Osteoblast (primary cell): ENCODE measurements at regions not wholly inside any gene's neighbourhood (a gene's known extent, or its start where the extent isn't known, plus 50 kb on each side); places are given as distances from the start of the nearest gene placed in this dataset.

Experiments used
- DNase-seq: peaks from one replicate; pipeline ENCODE4 v3.0.0; 2011; ENCODE audit warnings: low spot score, mixed read lengths; ENCODE audit not compliant: insufficient read length; ENCODE audit errors: missing footprints
- H2AFZ ChIP-seq: 2 replicates; pipeline ENCODE4 v1.6.0; 2011; ENCODE audit warnings: mild to moderate bottlenecking, low read length
- H3K27ac ChIP-seq: 2 replicates; pipeline ENCODE4 v1.5.1; 2011; ENCODE audit warnings: mild to moderate bottlenecking, low read depth, low read length, moderate library complexity
- H3K27me3 ChIP-seq: 2 replicates; pipeline ENCODE4 v1.6.0; 2012; ENCODE audit warnings: mild to moderate bottlenecking, control low read depth, inconsistent platforms, low read length, moderate library complexity; ENCODE audit not compliant: insufficient read depth
- H3K36me3 ChIP-seq: 2 replicates; pipeline ENCODE4 v1.5.1; 2011; ENCODE audit warnings: mild to moderate bottlenecking, low read length, control low read depth, moderate library complexity; ENCODE audit not compliant: insufficient read depth
- H3K4me1 ChIP-seq: 2 replicates; pipeline ENCODE4 v1.5.1; 2011; ENCODE audit warnings: mild to moderate bottlenecking, low read length, control low read depth, moderate library complexity; ENCODE audit not compliant: insufficient read depth
- H3K4me2 ChIP-seq: 2 replicates; pipeline ENCODE4 v1.6.0; 2011; ENCODE audit warnings: mild to moderate bottlenecking, low read length; ENCODE audit not compliant: insufficient read depth
- H3K4me3 ChIP-seq: fragments of 200-600 bp; sonication (generic); 3 replicates; pipeline ENCODE4 v1.5.1; 2012; ENCODE audit warnings: mild to moderate bottlenecking, low read length, inconsistent platforms; ENCODE audit not compliant: insufficient read depth
- H3K79me2 ChIP-seq: 2 replicates; pipeline ENCODE4 v1.6.0; 2012; ENCODE audit warnings: mild to moderate bottlenecking, low read length, control low read depth, inconsistent platforms; ENCODE audit not compliant: insufficient read depth
- H3K9me3 ChIP-seq: 2 replicates; pipeline ENCODE4 v1.5.1; 2011; ENCODE audit warnings: low read depth, low read length, control low read depth
- H4K20me1 ChIP-seq: 2 replicates; pipeline ENCODE4 v1.6.0; 2012; ENCODE audit warnings: mild to moderate bottlenecking, low read length, control low read depth; ENCODE audit not compliant: insufficient read depth
- TF ChIP-seq, protein P1 (sequence below): IDR thresholded peaks from 2 replicates; pipeline ENCODE4 v1.5.1; 2011; ENCODE audit warnings: mild to moderate bottlenecking, low read depth, low read length, moderate library complexity; ENCODE audit errors: extremely low read depth

GRCh38 chr10:125401462-125401861 lies 241.1 kb upstream of the CTBP2 start:
- TF ChIP-seq, protein P1, sequence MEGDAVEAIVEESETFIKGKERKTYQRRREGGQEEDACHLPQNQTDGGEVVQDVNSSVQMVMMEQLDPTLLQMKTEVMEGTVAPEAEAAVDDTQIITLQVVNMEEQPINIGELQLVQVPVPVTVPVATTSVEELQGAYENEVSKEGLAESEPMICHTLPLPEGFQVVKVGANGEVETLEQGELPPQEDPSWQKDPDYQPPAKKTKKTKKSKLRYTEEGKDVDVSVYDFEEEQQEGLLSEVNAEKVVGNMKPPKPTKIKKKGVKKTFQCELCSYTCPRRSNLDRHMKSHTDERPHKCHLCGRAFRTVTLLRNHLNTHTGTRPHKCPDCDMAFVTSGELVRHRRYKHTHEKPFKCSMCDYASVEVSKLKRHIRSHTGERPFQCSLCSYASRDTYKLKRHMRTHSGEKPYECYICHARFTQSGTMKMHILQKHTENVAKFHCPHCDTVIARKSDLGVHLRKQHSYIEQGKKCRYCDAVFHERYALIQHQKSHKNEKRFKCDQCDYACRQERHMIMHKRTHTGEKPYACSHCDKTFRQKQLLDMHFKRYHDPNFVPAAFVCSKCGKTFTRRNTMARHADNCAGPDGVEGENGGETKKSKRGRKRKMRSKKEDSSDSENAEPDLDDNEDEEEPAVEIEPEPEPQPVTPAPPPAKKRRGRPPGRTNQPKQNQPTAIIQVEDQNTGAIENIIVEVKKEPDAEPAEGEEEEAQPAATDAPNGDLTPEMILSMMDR, result no peak

DNA sequence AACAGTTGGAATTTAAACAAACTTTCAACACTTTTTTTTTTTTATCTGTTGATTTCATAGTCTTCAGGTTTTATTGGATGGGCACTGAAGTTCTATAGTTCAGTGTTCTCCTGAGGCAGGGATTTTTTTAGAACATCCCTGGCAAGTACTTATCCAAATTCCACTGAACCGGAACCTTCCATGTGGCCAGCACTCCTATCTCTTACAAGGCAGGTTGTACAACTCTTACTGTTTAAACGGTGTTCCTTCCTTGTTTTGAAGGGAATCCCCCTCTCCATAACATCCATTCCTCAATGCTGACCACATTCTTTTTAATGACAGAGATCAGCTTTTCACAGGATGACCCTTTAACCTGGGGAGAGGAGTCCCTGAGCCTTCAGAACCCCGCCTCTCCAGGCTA lies 238.9 kb upstream of the CTBP2 start:
- no peak overlapping the region for H3K4me3 ChIP-seq
- no peak overlapping the region for H2AFZ ChIP-seq
- H3K79me2 ChIP-seq, result no peaks in the 10 kb centered on the region
- H3K4me2 ChIP-seq, result no peak overlapping the region
- TF ChIP-seq, protein P1, result no peak
- DNase-seq, result no peak
- no peaks in the 10 kb centered on the region for H3K4me1 ChIP-seq
- no peak overlapping the region for H3K27ac ChIP-seq
- H4K20me1 ChIP-seq, result no peaks in the 10 kb centered on the region
- H3K9me3 ChIP-seq, result no peaks in the 10 kb centered on the region
- H3K27me3 ChIP-seq, result peaks cover 14% of the 10 kb centered on the region
- H3K36me3 ChIP-seq, result no peaks in the 10 kb centered on the region

More at GRCh38 chr10:125401462-125401861, 241.1 kb upstream of the CTBP2 start:
- DNase-seq, result no peak
- Histone ChIP-seq H3K36me3 (no peaks in the 10 kb centered on the region), H3K4me1 (peaks cover under 1% of the 10 kb centered on the region), H4K20me1 (no peaks in the 10 kb centered on the region), H3K4me3 (no peak overlapping the region), H3K79me2 (no peaks in the 10 kb centered on the region), H3K9me3 (no peaks in the 10 kb centered on the region), H3K27me3 (peaks cover 14% of the 10 kb centered on the region), H3K4me2 (no peak overlapping the region), H3K27ac (no peak overlapping the region), H2AFZ (no peak overlapping the region)

GRCh38 chr10:125398270-125398669 lies 237.9 kb upstream of the CTBP2 start:
- no peaks in the 10 kb centered on the region for H3K9me3 ChIP-seq
- no peak overlapping the region for H2AFZ ChIP-seq
- no peaks in the 10 kb centered on the region for H3K79me2 ChIP-seq
- TF ChIP-seq, protein P1, result no peak
- DNase-seq, result no peak
- H3K4me1 ChIP-seq, result no peaks in the 10 kb centered on the region
- H3K27ac ChIP-seq, result no peak overlapping the region
- H4K20me1 ChIP-seq, result no peaks in the 10 kb centered on the region
- no peak overlapping the region for H3K4me3 ChIP-seq
- H3K27me3 ChIP-seq, result peaks cover 14% of the 10 kb centered on the region
- H3K36me3 ChIP-seq, result no peaks in the 10 kb centered on the region
- H3K4me2 ChIP-seq, result no peak overlapping the region

GRCh38 chr10:125397608-125398007 lies 237.2 kb upstream of the CTBP2 start:
- Histone ChIP-seq H3K9me3 (no peaks in the 10 kb centered on the region), H3K4me2 (no peak overlapping the region), H3K79me2 (no peaks in the 10 kb centered on the region), H3K27me3 (peaks cover 14% of the 10 kb centered on the region), H3K4me1 (no peaks in the 10 kb centered on the region), H4K20me1 (no peaks in the 10 kb centered on the region), H3K4me3 (no peak overlapping the region), H3K27ac (no peak overlapping the region), H3K36me3 (no peaks in the 10 kb centered on the region), H2AFZ (no peak overlapping the region)
- no peak for DNase-seq
- TF ChIP-seq, protein P1, result no peak
